ENCODE measurements at regions not wholly inside any gene's neighbourhood (a gene's known extent, or its start where the extent isn't known, plus 50 kb on each side); places are given as distances from the start of the nearest gene placed in this dataset.

GRCh38 chr22:49606562-49607290 lies 220.9 kb downstream of the BRD1 start:
- no peak for TF ChIP-seq CTCF (IDR thresholded peaks at IDR 0.05)
- no peak for TF ChIP-seq POLR2A (IDR thresholded peaks at IDR 0.05)

All from heart left ventricle (tissue), 13 donors.